COR-L47 (cell line): ENCODE measurements at regions not wholly inside any gene's neighbourhood (a gene's known extent, or its start where the extent isn't known, plus 50 kb on each side); places are given as distances from the start of the nearest gene placed in this dataset.
"Not testable (repeated sequence)": the region's sequence is repeated elsewhere in the genome, so short reads cannot be mapped to it uniquely, and the experiment has no call there.

Experiments used
- DNase-seq: peaks from one replicate; lab custom pipeline; 2025; lab: John Stamatoyannopoulos, UW

DNA sequence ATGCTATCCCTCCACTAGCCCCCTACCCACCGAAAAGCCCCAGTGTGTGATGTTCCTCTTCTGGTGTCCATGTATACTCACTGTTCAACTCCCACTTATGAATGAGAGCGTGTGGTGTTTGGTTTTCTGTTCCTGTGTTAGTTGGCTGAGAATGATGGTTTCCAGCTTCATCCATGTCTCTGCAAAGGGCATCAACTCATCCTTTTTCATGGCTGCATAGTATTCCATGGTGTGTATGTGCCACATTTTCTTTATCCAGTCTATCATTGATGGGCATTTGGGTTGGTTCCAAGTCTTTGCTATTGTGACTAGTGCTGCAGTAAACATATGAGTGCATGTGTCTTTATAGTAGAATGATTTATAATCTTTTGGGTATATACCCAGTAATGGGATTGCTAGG is 599.3 kb upstream of the B3GAT1 start:
- not testable (repeated sequence) for DNase-seq

GRCh38 chr11:135009125-135009524 is 597.1 kb upstream of the B3GAT1 start:
- DNase-seq: no peak

DNA sequence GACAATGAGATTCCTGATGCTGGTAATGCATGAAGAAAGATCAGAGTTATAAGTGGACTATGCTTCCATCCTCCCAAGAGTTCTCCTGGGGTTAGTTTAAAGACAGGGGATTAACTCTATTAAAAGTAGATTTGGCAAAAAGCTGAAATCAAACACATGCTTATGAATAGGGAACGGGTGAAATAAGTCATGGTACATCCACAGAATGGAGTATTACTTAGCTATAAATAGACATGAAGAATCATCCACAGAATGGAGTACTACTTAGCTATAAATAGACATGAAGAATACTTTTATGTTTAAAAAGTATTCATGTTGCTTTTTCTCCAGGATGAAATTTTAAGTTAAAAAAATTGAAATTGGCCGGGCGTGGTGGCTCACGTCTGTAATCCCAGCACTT is 596.4 kb upstream of the B3GAT1 start:
- DNase-seq: no peak

DNA sequence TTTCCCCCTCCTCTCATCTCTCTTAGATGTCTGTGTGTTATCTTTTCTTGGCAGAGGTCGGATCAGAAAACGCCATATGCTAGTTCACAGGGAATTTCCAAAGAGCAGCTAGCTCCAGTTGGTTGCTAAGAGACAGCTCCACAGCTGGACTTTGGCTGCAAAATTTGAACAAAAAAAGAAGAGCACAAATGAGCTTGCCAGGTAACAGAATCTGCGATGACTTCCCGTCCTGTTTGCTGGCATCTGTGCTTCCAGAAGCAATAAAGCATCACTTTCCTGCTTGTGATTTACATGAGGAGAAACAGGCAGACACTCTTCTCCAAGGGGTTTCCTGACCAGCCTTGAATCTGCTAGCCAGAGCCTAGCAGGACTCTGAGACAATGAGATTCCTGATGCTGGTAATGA is 596.0 kb upstream of the B3GAT1 start:
- DNase-seq: peak; percentile 3

DNA sequence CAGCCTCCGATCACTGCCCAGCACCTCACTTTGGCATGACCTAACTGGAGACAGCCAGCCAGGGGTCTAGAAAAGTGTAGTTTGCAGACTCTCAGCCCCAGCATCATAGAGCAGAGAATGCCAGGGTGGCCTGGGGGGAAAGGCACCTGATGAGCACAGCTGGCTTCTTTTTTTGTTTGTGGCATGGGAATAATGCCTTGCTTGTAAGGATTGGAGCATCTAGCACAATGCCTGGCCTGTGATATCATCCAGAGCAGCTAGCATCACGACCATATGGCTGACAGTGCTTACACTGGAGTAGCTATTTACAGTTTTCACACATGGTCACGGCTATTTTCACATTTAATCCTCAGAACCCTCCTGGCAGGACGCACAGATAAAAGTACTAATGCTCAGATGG is 594.8 kb upstream of the B3GAT1 start:
- no peak for DNase-seq

GRCh38 chr11:135004495-135004894 is 592.5 kb upstream of the B3GAT1 start:
- no peak for DNase-seq

DNA sequence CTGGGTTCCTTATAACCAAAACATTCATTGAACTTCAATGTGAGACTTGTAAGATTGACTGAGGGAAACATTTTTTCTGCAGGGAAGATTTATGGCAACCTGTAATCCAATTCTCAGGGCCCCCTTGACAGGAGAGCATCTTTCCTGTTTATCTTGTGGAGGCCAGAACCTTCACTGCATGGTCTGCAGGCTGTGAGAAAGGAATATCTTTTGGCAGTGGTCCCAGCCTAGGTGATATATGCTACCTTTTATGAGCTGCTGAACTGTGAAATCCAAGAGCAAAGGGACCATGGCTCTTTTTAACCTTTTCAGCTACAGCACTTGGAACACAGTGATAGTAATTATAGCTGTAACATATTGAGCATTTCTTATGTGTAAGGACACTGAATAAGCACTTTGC is 590.2 kb upstream of the B3GAT1 start:
- DNase-seq: no peak

DNA sequence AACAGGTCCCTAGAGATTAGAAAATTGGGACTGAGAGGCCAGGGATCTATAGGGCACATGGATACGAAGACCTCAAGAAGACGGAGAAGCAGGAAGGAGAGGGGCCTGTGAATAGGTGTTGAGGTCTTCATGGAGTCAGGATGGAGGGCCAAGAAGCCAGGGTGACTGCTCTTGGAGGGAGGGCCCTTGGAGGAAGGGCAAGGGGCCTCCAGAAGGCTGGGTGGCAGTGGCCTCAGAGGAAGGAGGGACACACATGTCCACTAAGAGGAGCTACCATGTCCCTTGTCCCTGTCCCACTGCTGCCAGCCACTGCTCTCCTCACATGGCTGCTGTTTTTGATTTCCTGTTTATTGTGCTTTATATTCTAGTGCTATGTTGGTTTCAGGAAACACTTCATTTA is 589.5 kb upstream of the B3GAT1 start:
- no peak for DNase-seq

DNA sequence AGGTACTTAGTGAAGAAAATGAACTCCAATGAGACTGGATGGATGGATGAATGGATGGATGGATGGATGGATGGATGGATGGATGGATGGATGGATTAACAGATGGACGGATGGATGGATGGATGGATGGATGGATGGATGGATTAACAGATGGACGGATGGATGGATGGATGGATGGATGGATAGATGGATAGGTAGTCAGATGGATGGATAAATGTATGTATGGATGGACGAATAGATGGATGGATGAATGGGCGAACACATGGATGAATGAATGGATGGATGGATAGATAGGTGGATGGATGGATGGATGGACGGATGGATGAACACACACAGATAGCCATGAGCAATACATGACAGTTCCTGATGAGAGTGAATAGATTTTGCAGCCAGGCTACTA is 589.0 kb upstream of the B3GAT1 start:
- not testable (repeated sequence) for DNase-seq

- no peak for DNase-seq
Measured at GRCh38 chr11:134999590-134999989, 587.5 kb upstream of the B3GAT1 start.

DNA sequence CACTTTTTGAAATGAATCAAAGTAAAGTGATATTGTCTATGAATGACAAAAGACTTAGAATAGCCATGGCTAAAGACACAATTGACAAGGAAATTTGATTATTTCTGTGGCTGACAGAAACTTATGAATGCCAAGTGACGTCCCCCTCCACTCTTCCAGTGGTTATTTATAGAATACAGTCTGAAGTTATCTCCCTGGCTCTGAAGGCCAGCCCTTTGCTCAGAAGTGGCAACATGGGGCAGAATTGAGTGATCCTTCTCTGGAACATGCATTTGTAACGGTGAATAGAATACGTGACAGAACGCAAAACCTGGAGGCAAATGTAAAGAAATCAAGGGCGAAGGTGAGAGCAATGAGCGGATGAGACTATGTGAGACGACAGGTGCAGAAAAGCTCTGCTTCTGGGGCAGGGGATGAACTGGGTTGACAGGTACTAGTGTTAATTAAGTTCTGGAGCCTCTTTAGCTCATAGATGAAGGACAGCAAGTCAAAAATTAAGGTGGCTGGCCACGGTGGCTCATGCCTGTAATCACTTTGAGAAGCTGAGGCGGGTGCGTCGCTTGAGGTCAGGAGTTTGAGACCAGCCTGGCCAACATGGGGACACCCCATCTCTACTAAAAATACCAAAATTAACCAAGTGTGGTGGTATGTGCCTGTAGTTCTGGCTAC is 585.7 kb upstream of the B3GAT1 start:
- no peak for DNase-seq

GRCh38 chr11:134995741-134996140 is 583.7 kb upstream of the B3GAT1 start:
- DNase-seq: no peak

- DNase-seq: no peak
Measured at GRCh38 chr11:134994431-134994830, 582.4 kb upstream of the B3GAT1 start.

- DNase-seq: no peak
Measured at GRCh38 chr11:134993691-134994243, 581.7 kb upstream of the B3GAT1 start.

- no peak for DNase-seq
Measured at GRCh38 chr11:134992981-134993380, 580.9 kb upstream of the B3GAT1 start.

- no peak for DNase-seq
Measured at GRCh38 chr11:134988495-134988894, 576.5 kb upstream of the B3GAT1 start.

DNA sequence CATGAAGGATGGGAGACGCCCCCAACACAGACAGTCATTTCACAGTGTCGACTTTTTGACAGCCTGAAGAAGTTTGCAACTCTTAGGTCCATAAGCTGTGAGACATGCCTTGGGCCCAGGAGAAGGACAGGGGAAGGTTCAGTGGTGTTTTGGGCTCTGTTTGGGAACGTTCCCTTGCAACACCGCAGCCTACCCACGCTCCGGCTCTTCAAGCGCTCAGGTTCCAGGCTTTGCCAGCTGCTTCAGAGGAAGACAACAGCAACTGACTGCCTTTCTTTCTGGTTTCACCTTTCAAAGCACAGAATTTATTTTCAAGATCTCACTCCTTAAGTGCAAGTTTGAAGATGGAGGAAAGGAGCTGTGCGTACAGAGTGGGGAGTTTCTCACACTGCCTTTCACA is 575.8 kb upstream of the B3GAT1 start:
- no peak for DNase-seq

DNA sequence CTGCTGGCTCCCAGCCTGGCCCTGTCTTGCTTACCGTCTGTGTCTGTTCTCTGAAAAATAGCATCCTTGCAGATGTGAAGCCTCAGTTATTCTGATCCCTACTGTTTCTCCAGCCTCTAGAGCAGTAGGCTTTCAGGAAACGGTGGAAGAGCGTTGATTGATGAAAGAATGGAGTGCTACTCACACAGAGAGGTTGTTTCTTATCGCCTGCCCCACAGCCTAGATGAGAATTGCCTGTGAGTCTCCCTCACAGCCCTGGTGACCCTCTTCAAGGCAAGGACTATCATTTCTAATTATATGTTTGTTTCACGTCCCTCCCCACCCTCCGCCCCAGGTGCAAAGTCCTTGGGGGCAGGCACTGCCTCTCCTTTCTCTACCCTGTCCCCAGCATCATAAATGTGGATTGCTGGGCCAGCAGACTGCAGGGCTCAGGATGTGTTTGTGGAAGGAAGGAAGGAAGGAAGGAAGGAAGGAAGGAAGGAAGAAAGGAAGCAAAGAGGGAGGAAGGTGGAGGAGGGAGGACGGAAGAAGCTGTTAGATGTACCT is 575.3 kb upstream of the B3GAT1 start:
- DNase-seq: no peak

GRCh38 chr11:134984421-134984820 is 572.4 kb upstream of the B3GAT1 start:
- no peak for DNase-seq

DNA sequence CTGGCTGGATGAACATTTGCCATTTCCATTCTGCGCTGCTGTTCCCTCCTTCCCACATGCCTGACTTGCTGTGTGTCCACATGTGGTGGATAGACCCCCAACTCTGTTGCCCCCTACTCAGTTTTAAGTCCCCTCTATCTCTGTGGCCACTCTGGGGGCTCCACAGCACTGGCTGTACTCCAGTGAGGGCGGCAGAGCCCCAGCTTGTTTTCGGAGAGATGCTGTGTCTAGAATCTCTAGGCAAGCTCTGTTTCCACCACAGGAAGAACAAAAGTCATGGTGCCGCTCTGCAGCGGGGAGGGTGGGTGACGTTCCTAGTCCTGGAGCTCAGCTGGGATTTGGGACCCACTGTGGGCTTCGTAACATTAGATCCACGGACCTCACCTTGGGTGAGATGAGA is 570.4 kb upstream of the B3GAT1 start:
- not testable (repeated sequence) for DNase-seq

GRCh38 chr11:134981835-134982234 is 569.8 kb upstream of the B3GAT1 start:
- no peak for DNase-seq

GRCh38 chr11:134980819-134981710 is 569.0 kb upstream of the B3GAT1 start:
- no peak for DNase-seq

- not testable (repeated sequence) for DNase-seq
Measured at GRCh38 chr11:134979089-134979457, 567.0 kb upstream of the B3GAT1 start.
